IPS DF 6.9 (cell line): ENCODE measurements at regions not wholly inside any gene's neighbourhood (a gene's known extent, or its start where the extent isn't known, plus 50 kb on each side); places are given as distances from the start of the nearest gene placed in this dataset.

Experiments used
- DNase-seq: peaks from one replicate; pipeline ENCODE4 v3.0.0-alpha.2; 2013; ENCODE audit warnings: low read depth, low spot score
- H3K27ac ChIP-seq: one replicate; pipeline ENCODE4 v1.5.1; 2013; ENCODE audit warnings: low read length, control low read depth
- H3K27me3 ChIP-seq: 2 replicates; pipeline ENCODE4 v1.6.1; 2013; ENCODE audit warnings: mild to moderate bottlenecking, low read length; ENCODE audit not compliant: control insufficient read depth, insufficient read depth
- H3K36me3 ChIP-seq: 2 replicates; pipeline ENCODE4 v1.6.1; 2013; ENCODE audit warnings: low read length; ENCODE audit not compliant: control insufficient read depth, insufficient read depth
- H3K4me1 ChIP-seq: 2 replicates; pipeline ENCODE4 v1.6.1; 2013; ENCODE audit warnings: low read length; ENCODE audit not compliant: control insufficient read depth, insufficient read depth
- H3K4me3 ChIP-seq: 2 replicates; pipeline ENCODE4 v1.5.1; 2013; ENCODE audit warnings: mild to moderate bottlenecking, low read length
- H3K9me3 ChIP-seq: 2 replicates; pipeline ENCODE4 v1.6.1; 2013; ENCODE audit warnings: low read length, inconsistent platforms; ENCODE audit not compliant: control insufficient read depth, insufficient read depth
- WGBS: extraction: QIAGEN DNeasy Blood & Tissue Kit; methylation state at CpG from one replicate; pipeline ENCODE4 v1.1.7; 2013; ENCODE audit warnings: mixed read lengths, missing lambda C conversion rate; ENCODE audit not compliant: insufficient read length, insufficient coverage; 5-methylcytosine and 5-hydroxymethylcytosine counted together

GRCh38 chr21:16811970-16812369 is 700.9 kb upstream of the CXADR start:
- no peaks in the 10 kb centered on the region for H3K4me1 ChIP-seq
- H3K27me3 ChIP-seq, result no peaks in the 10 kb centered on the region
- no peak overlapping the region for H3K27ac ChIP-seq
- no peaks in the 10 kb centered on the region for H3K9me3 ChIP-seq
- DNase-seq, result no peak
- no peaks in the 10 kb centered on the region for H3K36me3 ChIP-seq
- no peak overlapping the region for H3K4me3 ChIP-seq

GRCh38 chr21:16815243-16815642 is 697.6 kb upstream of the CXADR start:
- Histone ChIP-seq H3K4me3 (no peak overlapping the region), H3K36me3 (no peaks in the 10 kb centered on the region), H3K4me1 (no peaks in the 10 kb centered on the region), H3K27ac (no peak overlapping the region), H3K9me3 (no peaks in the 10 kb centered on the region), H3K27me3 (no peaks in the 10 kb centered on the region)
- WGBS, result no CpG with 5 or more reads among the region's 2 CpGs
- DNase-seq, result no peak

- Histone ChIP-seq H3K9me3 (no peaks in the 10 kb centered on the region), H3K4me3 (no peak overlapping the region), H3K36me3 (no peaks in the 10 kb centered on the region), H3K27me3 (no peaks in the 10 kb centered on the region), H3K27ac (no peak overlapping the region), H3K4me1 (no peaks in the 10 kb centered on the region)
- DNase-seq, result no peak
- WGBS, result 100% methylated on average over 1 of the region's 1 CpG
Observed at GRCh38 chr21:16821588-16821987, 691.3 kb upstream of the CXADR start.

- Histone ChIP-seq H3K27ac (no peak overlapping the region), H3K27me3 (no peaks in the 10 kb centered on the region), H3K9me3 (no peaks in the 10 kb centered on the region), H3K4me1 (no peaks in the 10 kb centered on the region; the same call in 1 of the 2 replicates), H3K4me3 (no peak overlapping the region), H3K36me3 (no peaks in the 10 kb centered on the region)
- no CpG with 5 or more reads among the region's 3 CpGs for WGBS
- DNase-seq, result no peak
Observed at GRCh38 chr21:16829532-16829931, 683.3 kb upstream of the CXADR start.

- Histone ChIP-seq H3K4me1 (no peaks in the 10 kb centered on the region; the same call in 1 of the 2 replicates), H3K27me3 (no peaks in the 10 kb centered on the region), H3K4me3 (no peak overlapping the region), H3K9me3 (no peaks in the 10 kb centered on the region), H3K27ac (no peak overlapping the region), H3K36me3 (no peaks in the 10 kb centered on the region)
- no peak for DNase-seq
Observed at GRCh38 chr21:16832791-16833190, 680.1 kb upstream of the CXADR start.

GRCh38 chr21:16834791-16835190 is 678.1 kb upstream of the CXADR start:
- H3K4me1 ChIP-seq, result no peaks in the 10 kb centered on the region; the same call in 1 of the 2 replicates

GRCh38 chr21:16837321-16837720 is 675.5 kb upstream of the CXADR start:
- no peaks in the 10 kb centered on the region for H3K27me3 ChIP-seq
- no peak for DNase-seq
- H3K36me3 ChIP-seq, result no peaks in the 10 kb centered on the region
- no peak overlapping the region for H3K4me3 ChIP-seq
- no peaks in the 10 kb centered on the region for H3K4me1 ChIP-seq
- H3K9me3 ChIP-seq, result no peaks in the 10 kb centered on the region
- H3K27ac ChIP-seq, result no peak overlapping the region

More at GRCh38 chr21:16834791-16835190, 678.1 kb upstream of the CXADR start:
- DNase-seq, result no peak
- no peak overlapping the region for H3K27ac ChIP-seq
- no peaks in the 10 kb centered on the region for H3K9me3 ChIP-seq
- H3K36me3 ChIP-seq, result no peaks in the 10 kb centered on the region
- H3K27me3 ChIP-seq, result no peaks in the 10 kb centered on the region
- H3K4me3 ChIP-seq, result no peak overlapping the region
- WGBS, result no CpG with 5 or more reads among the region's 1 CpG

GRCh38 chr21:16837721-16838120 is 675.1 kb upstream of the CXADR start:
- no CpG with 5 or more reads among the region's 2 CpGs for WGBS
- H3K9me3 ChIP-seq, result no peaks in the 10 kb centered on the region
- no peak overlapping the region for H3K27ac ChIP-seq
- H3K27me3 ChIP-seq, result no peaks in the 10 kb centered on the region
- H3K4me1 ChIP-seq, result no peaks in the 10 kb centered on the region
- H3K36me3 ChIP-seq, result no peaks in the 10 kb centered on the region
- H3K4me3 ChIP-seq, result no peak overlapping the region
- no peak for DNase-seq

- Histone ChIP-seq H3K4me1 (no peaks in the 10 kb centered on the region), H3K9me3 (no peaks in the 10 kb centered on the region), H3K27me3 (no peaks in the 10 kb centered on the region), H3K4me3 (no peak overlapping the region), H3K27ac (no peak overlapping the region), H3K36me3 (no peaks in the 10 kb centered on the region)
- WGBS, result no CpG with 5 or more reads among the region's 3 CpGs
- no peak for DNase-seq
Observed at GRCh38 chr21:16838331-16838730, 674.5 kb upstream of the CXADR start.

GRCh38 chr21:16840538-16840937 is 672.3 kb upstream of the CXADR start:
- no peak overlapping the region for H3K4me3 ChIP-seq

GRCh38 chr21:16841975-16842695 is 670.7 kb upstream of the CXADR start:
- no CpG with 5 or more reads among the region's 4 CpGs for WGBS
- DNase-seq, result no peak
- H3K36me3 ChIP-seq, result no peaks in the 10 kb centered on the region
- H3K4me1 ChIP-seq, result no peaks in the 10 kb centered on the region
- no peak overlapping the region for H3K4me3 ChIP-seq
- H3K27ac ChIP-seq, result no peak overlapping the region
- no peaks in the 10 kb centered on the region for H3K27me3 ChIP-seq
- no peaks in the 10 kb centered on the region for H3K9me3 ChIP-seq

More at GRCh38 chr21:16840538-16840937, 672.3 kb upstream of the CXADR start:
- DNase-seq, result no peak
- no peak overlapping the region for H3K27ac ChIP-seq
- no peaks in the 10 kb centered on the region for H3K9me3 ChIP-seq
- H3K4me1 ChIP-seq, result no peaks in the 10 kb centered on the region
- no peaks in the 10 kb centered on the region for H3K36me3 ChIP-seq
- H3K27me3 ChIP-seq, result no peaks in the 10 kb centered on the region
